T-cell (primary cell): ENCODE measurements at regions not wholly inside any gene's neighbourhood (a gene's known extent, or its start where the extent isn't known, plus 50 kb on each side); places are given as distances from the start of the nearest gene placed in this dataset.

ENCODE experiments used
- ATAC-seq, 4 experiments: fragments of 200-7000 bp in 3 of 4; fragments of 150-1000 bp in 1 of 4; cut with Tn5 transposase; replicated peaks in 1 of 4; 1 replicate in 3 of 4; 2 replicates in 1 of 4; pipeline ENCODE4 v1.10.0; 2021; ENCODE audit warnings: moderate library complexity in 3 of 4, mild to moderate bottlenecking in 2 of 4, moderate number of reproducible peaks in 1 of 4
- CTCF ChIA-PET, 2 donors: fragments of 300-600 bp; sonication (Branson Sonifier 250); formaldehyde crosslinking; loops; one replicate each; lab custom pipeline; 2022; ENCODE audit warnings: antibody characterized with exemption in 2 of 2; lab: Charles Lee
- POLR2A ChIA-PET, 2 donors: fragments of 300-600 bp; sonication (Branson Sonifier 250); formaldehyde crosslinking; loops; one replicate each; lab custom pipeline; 2022; ENCODE audit warnings: antibody characterized with exemption in 2 of 2; lab: Charles Lee
- DNase-seq, 35 experiments: peaks; one replicate each; pipeline versions ENCODE4 v3.0.0 to v3.0.0-alpha.2; 2013 to 2023
- H3K27ac ChIP-seq: one replicate; pipeline ENCODE4 v1.5.1; 2013; ENCODE audit warnings: low read length
- H3K27me3 ChIP-seq, 2 experiments: replicated peaks in 1 of 2; 1 replicate in 1 of 2; 2 replicates in 1 of 2; pipeline versions ENCODE4 v1.6.1 to v1.7.0; 2013; ENCODE audit warnings: low read length in 1 of 2, mixed read lengths in 1 of 2; ENCODE audit not compliant: control insufficient read depth in 2 of 2, insufficient read depth in 2 of 2; ENCODE audit errors: extremely low read depth in 1 of 2
- H3K36me3 ChIP-seq, 2 donors: 1 replicate in 1 of 2; 2 replicates in 1 of 2; pipeline versions ENCODE4 v1.6.1 to v1.7.0; 2013; ENCODE audit warnings: low read length in 1 of 2; ENCODE audit not compliant: control insufficient read depth in 2 of 2, insufficient read depth in 1 of 2; ENCODE audit errors: extremely low read depth in 1 of 2
- H3K4me1 ChIP-seq, 2 experiments: 1 replicate in 1 of 2; 2 replicates in 1 of 2; pipeline versions ENCODE4 v1.6.1 to v1.7.0; 2013; ENCODE audit warnings: low read length in 2 of 2, mixed read lengths in 1 of 2; ENCODE audit not compliant: insufficient read depth in 2 of 2, control insufficient read depth in 1 of 2; ENCODE audit errors: extremely low read depth in 1 of 2
- H3K4me3 ChIP-seq, 2 donors: 1 replicate in 1 of 2; 2 replicates in 1 of 2; pipeline versions ENCODE4 v1.5.1 to v1.7.0; 2013; ENCODE audit warnings: mild to moderate bottlenecking in 2 of 2, low read length in 1 of 2, moderate library complexity in 1 of 2; ENCODE audit not compliant: control insufficient read depth in 1 of 2; ENCODE audit errors: extremely low read depth in 1 of 2
- H3K9me3 ChIP-seq: 2 replicates; pipeline ENCODE4 v1.7.0; 2013
- H3K27ac Mint-ChIP-seq, 2 donors: one replicate each; pipeline ENCODE4 v1.8.0; 2020 to 2021; ENCODE audit warnings: mild to moderate bottlenecking in 2 of 2, mixed read lengths in 2 of 2
- H3K27me3 Mint-ChIP-seq, 2 donors: one replicate each; pipeline ENCODE4 v1.8.0; 2021 to 2022; ENCODE audit warnings: mixed read lengths in 2 of 2
- H3K36me3 Mint-ChIP-seq: one replicate; pipeline ENCODE4 v1.8.0; 2021; ENCODE audit warnings: mixed read lengths
- H3K4me1 Mint-ChIP-seq, 3 donors: one replicate each; pipeline ENCODE4 v1.8.0; 2020 to 2022; ENCODE audit warnings: mixed read lengths in 3 of 3, mild to moderate bottlenecking in 1 of 3
- H3K4me3 Mint-ChIP-seq, 3 donors: one replicate each; pipeline ENCODE4 v1.8.0; 2020 to 2022; ENCODE audit warnings: mild to moderate bottlenecking in 3 of 3, mixed read lengths in 3 of 3, moderate library complexity in 3 of 3
- H3K9me3 Mint-ChIP-seq, 3 donors: one replicate each; pipeline ENCODE4 v1.8.0; 2020 to 2022; ENCODE audit warnings: mixed read lengths in 3 of 3
- WGBS: methylation state at CpG from one replicate; pipeline ENCODE4 v1.1.5; 2013; ENCODE audit warnings: missing lambda C conversion rate; ENCODE audit not compliant: insufficient coverage; 5-methylcytosine and 5-hydroxymethylcytosine counted together

DNA sequence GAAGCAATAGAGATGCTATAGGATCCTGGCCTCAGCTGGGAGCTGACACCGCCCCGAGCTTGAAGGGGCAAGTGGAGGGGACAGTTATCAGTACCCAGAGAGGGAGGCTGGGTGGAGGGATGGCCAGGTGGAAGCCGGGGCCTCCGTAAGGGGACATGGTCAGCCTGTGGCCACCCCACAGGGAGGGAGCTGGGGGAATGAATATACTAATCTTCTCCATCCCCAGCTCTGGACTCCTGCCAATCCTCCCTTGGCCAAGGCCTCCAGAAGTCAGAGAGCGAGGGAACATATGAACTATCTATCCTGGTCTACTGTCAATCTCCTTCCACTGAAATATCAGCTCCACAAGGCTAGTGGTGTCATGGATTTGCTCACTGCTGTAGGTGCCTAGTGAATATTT, 109.3 kb downstream of the BOD1 start:
- Histone ChIP-seq H3K4me1 (no peaks in the 10 kb centered on the region), H3K27me3 (peaks cover 0 to 4% of the 10 kb centered on the region in 2 experiments), H3K36me3 (no peaks in the 10 kb centered on the region), H3K9me3 (no peaks in the 10 kb centered on the region), H3K27ac (no peak overlapping the region), H3K4me3 (no peak overlapping the region)
- POLR2A ChIA-PET: no interaction called here
- no peak overlapping the region for H3K27ac Mint-ChIP-seq
- no peaks in the 10 kb centered on the region for H3K4me1 Mint-ChIP-seq
- WGBS: no CpG with 5 or more reads among the region's 5 CpGs
- H3K27me3 Mint-ChIP-seq: peaks cover 6% of the 10 kb centered on the region in 2 donors
- no peak overlapping the region for H3K4me3 Mint-ChIP-seq
- DNase-seq (no peak), ATAC-seq (no peak)
- CTCF ChIA-PET: no interaction called here
- no peaks in the 10 kb centered on the region for H3K36me3 Mint-ChIP-seq
- peaks cover 0 to 6% (median 0%) of the 10 kb centered on the region in 3 donors for H3K9me3 Mint-ChIP-seq

- no peaks in the 10 kb centered on the region for H3K27me3 Mint-ChIP-seq
- Histone ChIP-seq H3K4me1 (no peaks in the 10 kb centered on the region), H3K27me3 (peaks cover 0 to 8% of the 10 kb centered on the region in 2 experiments), H3K36me3 (no peaks in the 10 kb centered on the region), H3K27ac (no peak overlapping the region), H3K9me3 (no peaks in the 10 kb centered on the region), H3K4me3 (no peak overlapping the region)
- no peak overlapping the region for H3K27ac Mint-ChIP-seq
- H3K36me3 Mint-ChIP-seq: no peaks in the 10 kb centered on the region
- CTCF ChIA-PET: no interaction called here
- peaks cover 0 to 6% (median 0%) of the 10 kb centered on the region in 3 donors for H3K9me3 Mint-ChIP-seq
- 80% methylated on average over 2 of the region's 3 CpGs for WGBS
- DNase-seq (no peak), ATAC-seq (no peak)
- POLR2A ChIA-PET: no interaction called here
- no peak overlapping the region for H3K4me3 Mint-ChIP-seq
- no peaks in the 10 kb centered on the region for H3K4me1 Mint-ChIP-seq
Measured at GRCh38 chr5:173505634-173506033, 110.8 kb downstream of the BOD1 start.

DNA sequence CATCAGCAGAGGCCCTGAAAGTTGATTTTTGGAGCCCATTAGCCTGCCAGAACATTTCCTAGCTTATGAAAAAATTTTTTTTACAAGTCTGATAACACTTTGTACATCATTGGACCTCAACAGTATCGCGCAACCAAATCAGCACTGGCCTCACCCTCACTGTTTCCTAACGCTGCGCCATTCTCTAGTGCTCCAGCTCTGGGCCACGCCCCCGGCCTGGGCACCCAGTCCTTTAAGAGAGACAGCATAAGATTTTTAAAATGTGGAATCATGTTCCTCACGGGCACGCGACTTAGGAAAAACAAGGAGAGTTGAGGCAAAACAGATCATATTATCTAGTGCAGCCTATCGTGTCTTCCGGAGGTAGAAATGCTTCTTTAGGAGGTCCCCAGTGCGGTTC, 114.5 kb downstream of the BOD1 start:
- POLR2A ChIA-PET: no interaction called here
- peaks cover 0 to 6% (median 0%) of the 10 kb centered on the region in 3 donors for H3K9me3 Mint-ChIP-seq
- peaks cover 0 to under 1% of the 10 kb centered on the region in 2 donors for H3K27me3 Mint-ChIP-seq
- Histone ChIP-seq H3K4me3 (no peak overlapping the region), H3K9me3 (no peaks in the 10 kb centered on the region), H3K27ac (no peak overlapping the region), H3K4me1 (no peaks in the 10 kb centered on the region), H3K27me3 (peaks cover 0 to 17% of the 10 kb centered on the region in 2 experiments), H3K36me3 (no peaks in the 10 kb centered on the region)
- H3K4me1 Mint-ChIP-seq: no peaks in the 10 kb centered on the region
- no peak overlapping the region for H3K27ac Mint-ChIP-seq
- CTCF ChIA-PET: no interaction called here
- H3K36me3 Mint-ChIP-seq: no peaks in the 10 kb centered on the region
- ATAC-seq (no peak), DNase-seq (no peak)
- no peak overlapping the region for H3K4me3 Mint-ChIP-seq
- WGBS: 89% methylated on average over 5 of the region's 12 CpGs

- POLR2A ChIA-PET: no interaction called here
- H3K27me3 ChIP-seq: peaks cover 0 to 17% of the 10 kb centered on the region in 2 experiments
- no peak overlapping the region for H3K27ac Mint-ChIP-seq
- peaks cover 0 to 5% of the 10 kb centered on the region in 2 donors for H3K27me3 Mint-ChIP-seq
- H3K4me1 ChIP-seq: no peaks in the 10 kb centered on the region
- no peak for ATAC-seq
- WGBS: 76% methylated on average over 3 of the region's 8 CpGs
- H3K4me3 ChIP-seq: no peak overlapping the region
- H3K36me3 ChIP-seq: no peaks in the 10 kb centered on the region
- no peaks in the 10 kb centered on the region for H3K9me3 ChIP-seq
- no peak overlapping the region for H3K27ac ChIP-seq
- DNase-seq: no peak
- H3K9me3 Mint-ChIP-seq: peaks cover 0 to 6% (median 0%) of the 10 kb centered on the region in 3 donors
- no peaks in the 10 kb centered on the region for H3K36me3 Mint-ChIP-seq
- no peaks in the 10 kb centered on the region for H3K4me1 Mint-ChIP-seq
- CTCF ChIA-PET: no interaction called here
- no peak overlapping the region for H3K4me3 Mint-ChIP-seq
Measured at GRCh38 chr5:173501271-173501670, 115.2 kb downstream of the BOD1 start.

DNA sequence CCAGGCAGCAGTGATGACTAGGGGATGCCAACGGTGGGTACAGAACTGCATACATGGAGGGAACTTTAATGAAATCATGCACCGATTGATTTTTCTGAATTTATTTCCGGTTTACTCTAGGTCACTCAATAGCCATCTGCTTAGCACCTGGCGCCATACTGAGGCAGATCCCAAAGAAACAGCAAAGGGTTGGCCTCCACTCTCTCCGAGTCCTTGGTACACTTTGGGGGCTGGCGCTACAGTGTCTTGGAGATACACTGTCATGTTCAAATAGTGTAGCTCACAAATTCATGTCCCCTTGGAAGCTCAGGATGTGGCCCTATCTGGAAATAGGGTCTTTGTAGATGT, 116.3 kb downstream of the BOD1 start:
- no peak for ATAC-seq
- no peak overlapping the region for H3K27ac ChIP-seq
- no peaks in the 10 kb centered on the region for H3K4me1 ChIP-seq
- 89% methylated on average over 6 of the region's 6 CpGs for WGBS
- ChIA-PET CTCF (interaction anchor here in 1 of 2 donors (0.6 kb wide), 1 partner anchor 314 kb away, joined by 3 read pairs; no protein-coding TSS in a partner anchor), POLR2A (no interaction called here)
- H3K4me1 Mint-ChIP-seq: no peaks in the 10 kb centered on the region
- no peak overlapping the region for H3K27ac Mint-ChIP-seq
- H3K4me3 ChIP-seq: no peak overlapping the region
- peaks cover 0 to 7% of the 10 kb centered on the region in 2 donors for H3K27me3 Mint-ChIP-seq
- H3K36me3 Mint-ChIP-seq: no peaks in the 10 kb centered on the region
- DNase-seq: no peak
- H3K36me3 ChIP-seq: no peaks in the 10 kb centered on the region
- no peak overlapping the region for H3K4me3 Mint-ChIP-seq
- H3K27me3 ChIP-seq: peaks cover 0 to 17% of the 10 kb centered on the region in 2 experiments
- peaks cover 0 to 2% (median 0%) of the 10 kb centered on the region in 3 donors for H3K9me3 Mint-ChIP-seq
- no peaks in the 10 kb centered on the region for H3K9me3 ChIP-seq

GRCh38 chr5:173499471-173500212, 116.8 kb downstream of the BOD1 start:
- POLR2A ChIA-PET: no interaction called here
- H3K4me1 Mint-ChIP-seq: no peaks in the 10 kb centered on the region

More at GRCh38 chr5:173499471-173500212, 116.8 kb downstream of the BOD1 start:
- Mint-ChIP-seq H3K27ac (no peak overlapping the region), H3K4me3 (no peak overlapping the region), H3K36me3 (no peaks in the 10 kb centered on the region), H3K9me3 (peaks cover 0 to 2% (median 0%) of the 10 kb centered on the region in 3 donors), H3K27me3 (peaks cover 0 to 7% of the 10 kb centered on the region in 2 donors)
- DNase-seq: no peak
- WGBS: 89% methylated on average over 14 of the region's 14 CpGs
- H3K9me3 ChIP-seq: no peaks in the 10 kb centered on the region
- no peaks in the 10 kb centered on the region for H3K4me1 ChIP-seq
- CTCF ChIA-PET: interaction anchor here in 1 of 2 donors (0.6 kb wide), 1 partner anchor 314 kb away, joined by 3 read pairs; no protein-coding TSS in a partner anchor
- H3K36me3 ChIP-seq: no peaks in the 10 kb centered on the region
- no peak for ATAC-seq
- no peak overlapping the region for H3K27ac ChIP-seq
- no peak overlapping the region for H3K4me3 ChIP-seq
- peaks cover 0 to 17% of the 10 kb centered on the region in 2 experiments for H3K27me3 ChIP-seq
